ENCODE measurements at regions not wholly inside any gene's neighbourhood (a gene's known extent, or its start where the extent isn't known, plus 50 kb on each side); places are given as distances from the start of the nearest gene placed in this dataset.

DNA sequence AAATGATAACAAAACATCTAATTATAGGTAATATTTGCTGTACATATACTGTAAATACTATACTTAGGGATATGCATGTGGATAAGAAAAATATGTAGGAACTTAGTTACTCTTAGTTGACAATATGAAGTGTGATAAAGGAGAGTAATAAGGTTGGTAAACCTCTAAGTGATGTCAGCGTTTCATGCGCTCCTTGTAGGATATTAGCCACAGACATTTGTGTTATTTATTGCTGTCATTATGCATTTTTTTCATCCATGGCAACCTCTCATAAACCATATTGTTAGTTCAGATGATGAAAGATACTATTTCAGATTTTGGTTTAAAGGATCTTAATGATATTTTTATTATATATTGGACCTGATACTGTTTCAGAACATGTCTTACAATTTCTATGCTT lies 298.1 kb upstream of the PITX2 start:
- Mint-ChIP-seq H3K36me3 (ENCODE audit: low read depth) (no peaks in the 10 kb centered on the region), H3K4me3 (ENCODE audit: unreplicated experiment) (no peak overlapping the region), H3K27ac (ENCODE audit: unreplicated experiment) (no peak overlapping the region), H3K4me1 (ENCODE audit: low read depth) (no peaks in the 10 kb centered on the region), H3K9me3 (ENCODE audit: low read depth) (no peaks in the 10 kb centered on the region), H3K27me3 (ENCODE audit: low read depth) (peaks cover 23% of the 10 kb centered on the region)
- no peak for DNase-seq (ENCODE audit: low spot score)
- TF ChIP-seq, protein P1, sequence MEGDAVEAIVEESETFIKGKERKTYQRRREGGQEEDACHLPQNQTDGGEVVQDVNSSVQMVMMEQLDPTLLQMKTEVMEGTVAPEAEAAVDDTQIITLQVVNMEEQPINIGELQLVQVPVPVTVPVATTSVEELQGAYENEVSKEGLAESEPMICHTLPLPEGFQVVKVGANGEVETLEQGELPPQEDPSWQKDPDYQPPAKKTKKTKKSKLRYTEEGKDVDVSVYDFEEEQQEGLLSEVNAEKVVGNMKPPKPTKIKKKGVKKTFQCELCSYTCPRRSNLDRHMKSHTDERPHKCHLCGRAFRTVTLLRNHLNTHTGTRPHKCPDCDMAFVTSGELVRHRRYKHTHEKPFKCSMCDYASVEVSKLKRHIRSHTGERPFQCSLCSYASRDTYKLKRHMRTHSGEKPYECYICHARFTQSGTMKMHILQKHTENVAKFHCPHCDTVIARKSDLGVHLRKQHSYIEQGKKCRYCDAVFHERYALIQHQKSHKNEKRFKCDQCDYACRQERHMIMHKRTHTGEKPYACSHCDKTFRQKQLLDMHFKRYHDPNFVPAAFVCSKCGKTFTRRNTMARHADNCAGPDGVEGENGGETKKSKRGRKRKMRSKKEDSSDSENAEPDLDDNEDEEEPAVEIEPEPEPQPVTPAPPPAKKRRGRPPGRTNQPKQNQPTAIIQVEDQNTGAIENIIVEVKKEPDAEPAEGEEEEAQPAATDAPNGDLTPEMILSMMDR (IDR thresholded peaks at IDR 0.05) = no peak

- Mint-ChIP-seq H3K4me1 (ENCODE audit: low read depth) (no peaks in the 10 kb centered on the region), H3K27me3 (ENCODE audit: low read depth) (peaks cover 20% of the 10 kb centered on the region), H3K4me3 (ENCODE audit: unreplicated experiment) (no peak overlapping the region), H3K9me3 (ENCODE audit: low read depth) (no peaks in the 10 kb centered on the region), H3K36me3 (ENCODE audit: low read depth) (no peaks in the 10 kb centered on the region), H3K27ac (ENCODE audit: unreplicated experiment) (no peak overlapping the region)
- no peak for DNase-seq (ENCODE audit: low spot score)
- TF ChIP-seq, protein P1 (IDR thresholded peaks at IDR 0.05) = no peak
These were observed 301.9 kb upstream of the PITX2 start for GRCh38 chr4:110924761-110925160.

DNA sequence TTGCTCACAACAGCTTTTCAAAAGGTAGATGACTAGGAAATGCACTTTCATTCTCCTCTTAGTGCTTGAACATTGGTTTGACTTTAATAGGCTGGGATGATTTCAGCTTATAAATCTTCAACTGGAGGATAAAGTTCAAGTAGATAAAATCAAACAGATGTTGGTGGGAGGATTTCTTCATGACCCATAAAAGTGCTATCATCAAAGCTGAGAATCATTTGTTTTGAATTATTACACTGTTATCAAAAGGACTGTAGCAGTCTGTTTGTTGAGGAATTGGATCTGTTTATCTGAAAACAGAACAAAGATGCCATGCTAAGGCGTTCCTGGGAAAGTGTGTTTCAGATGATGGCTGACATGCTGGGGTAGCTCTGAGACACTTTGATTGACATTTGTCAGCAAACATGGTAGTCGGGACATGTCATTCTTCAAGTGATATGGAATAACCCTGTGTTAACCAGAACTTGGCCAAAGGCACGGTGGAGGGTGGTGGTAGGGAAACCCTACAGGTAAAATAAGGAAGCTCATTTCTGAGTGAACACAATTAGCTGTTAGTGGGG lies 304.0 kb upstream of the PITX2 start:
- H3K27me3 Mint-ChIP-seq (ENCODE audit: low read depth) = peaks cover 17% of the 10 kb centered on the region
- H3K4me3 Mint-ChIP-seq (ENCODE audit: unreplicated experiment) = no peak overlapping the region
- TF ChIP-seq, protein P1 (IDR thresholded peaks at IDR 0.05) = no peak
- no peak overlapping the region for H3K27ac Mint-ChIP-seq (ENCODE audit: unreplicated experiment)
- DNase-seq (ENCODE audit: low spot score) = no peak
- no peaks in the 10 kb centered on the region for H3K36me3 Mint-ChIP-seq (ENCODE audit: low read depth)
- no peaks in the 10 kb centered on the region for H3K4me1 Mint-ChIP-seq (ENCODE audit: low read depth)
- no peaks in the 10 kb centered on the region for H3K9me3 Mint-ChIP-seq (ENCODE audit: low read depth)

GRCh38 chr4:110933341-110933740 lies 310.5 kb upstream of the PITX2 start:
- Mint-ChIP-seq H3K36me3 (ENCODE audit: low read depth) (no peaks in the 10 kb centered on the region), H3K27ac (ENCODE audit: unreplicated experiment) (no peak overlapping the region), H3K4me3 (ENCODE audit: unreplicated experiment) (no peak overlapping the region), H3K4me1 (ENCODE audit: low read depth) (no peaks in the 10 kb centered on the region), H3K9me3 (ENCODE audit: low read depth) (no peaks in the 10 kb centered on the region), H3K27me3 (ENCODE audit: low read depth) (peaks cover 11% of the 10 kb centered on the region)
- DNase-seq (ENCODE audit: low spot score) = no peak
- TF ChIP-seq, protein P1 (IDR thresholded peaks at IDR 0.05) = no peak

- DNase-seq (ENCODE audit: low spot score) = no peak
- no peak overlapping the region for H3K4me3 Mint-ChIP-seq (ENCODE audit: unreplicated experiment)
- H3K27me3 Mint-ChIP-seq (ENCODE audit: low read depth) = peaks cover 9% of the 10 kb centered on the region
- TF ChIP-seq, protein P1 (IDR thresholded peaks at IDR 0.05) = no peak
- H3K9me3 Mint-ChIP-seq (ENCODE audit: low read depth) = no peaks in the 10 kb centered on the region
- H3K4me1 Mint-ChIP-seq (ENCODE audit: low read depth) = no peaks in the 10 kb centered on the region
- H3K27ac Mint-ChIP-seq (ENCODE audit: unreplicated experiment) = no peak overlapping the region
- H3K36me3 Mint-ChIP-seq (ENCODE audit: low read depth) = no peaks in the 10 kb centered on the region
These were observed 321.6 kb upstream of the PITX2 start for GRCh38 chr4:110944501-110944900.
